ENCODE measurements at regions not wholly inside any gene's neighbourhood (a gene's known extent, or its start where the extent isn't known, plus 50 kb on each side); places are given as distances from the start of the nearest gene placed in this dataset.

- Mint-ChIP-seq H3K4me1 (no peaks in the 10 kb centered on the region), H3K27me3 (ENCODE audit: low read depth) (no peaks in the 10 kb centered on the region; the same call in 1 of the 2 replicates), H3K27ac (no peak overlapping the region), H3K36me3 (ENCODE audit: insufficient read depth in 1 of 3, low read depth in 3 of 3) (no peaks in the 10 kb centered on the region), H3K9me3 (no peaks in the 10 kb centered on the region), H3K4me3 (no peak overlapping the region)
- no peak overlapping the region for H3K14ac ChIP-seq (ENCODE audit: insufficient read depth, low read length)
- H2AFZ ChIP-seq (ENCODE audit: low read length), result no peak overlapping the region
- WGBS (ENCODE audit: extremely low coverage, insufficient read length, low lambda C conversion rate), result no CpG with 5 or more reads among the region's 6 CpGs
- H2BK12ac ChIP-seq (ENCODE audit: insufficient read length, low read depth, low read length), result no peak overlapping the region
- no peaks in the 10 kb centered on the region for H4K20me1 ChIP-seq (ENCODE audit: control insufficient read depth, insufficient read depth, insufficient read length)
- no peak overlapping the region for H2BK20ac ChIP-seq (ENCODE audit: low read depth, low read length, poor library complexity, severe bottlenecking)
- H3K4ac ChIP-seq (ENCODE audit: low read depth, low read length), result no peak overlapping the region
- H4K8ac ChIP-seq (replicated peaks; ENCODE audit: insufficient read length, low read depth, low read length), result no peak overlapping the region
- H3K56ac ChIP-seq (ENCODE audit: insufficient read length, low read depth, low read length), result no peak overlapping the region
- no peak overlapping the region for H3K4me2 ChIP-seq (ENCODE audit: insufficient read depth, insufficient read length, low read length)
- H3T11ph ChIP-seq (ENCODE audit: low read length), result no peak overlapping the region
- H2AK5ac ChIP-seq (ENCODE audit: insufficient read length, low read length), result no peak overlapping the region
- H3K18ac ChIP-seq (ENCODE audit: insufficient read length, low read depth, low read length), result no peak overlapping the region
- H2BK120ac ChIP-seq (ENCODE audit: low read depth, low read length, poor library complexity, severe bottlenecking), result no peak overlapping the region
- no peaks in the 10 kb centered on the region for H3K4me1 ChIP-seq (ENCODE audit: insufficient read depth, low read length)
- no peak for DNase-seq
- no peak overlapping the region for H4K5ac ChIP-seq (ENCODE audit: insufficient read length, low read depth, low read length)
- H2BK15ac ChIP-seq (ENCODE audit: low read depth, low read length), result no peak overlapping the region
- H4K91ac ChIP-seq (ENCODE audit: insufficient read length, low read depth, low read length), result no peak overlapping the region
- TF ChIP-seq, protein P1, sequence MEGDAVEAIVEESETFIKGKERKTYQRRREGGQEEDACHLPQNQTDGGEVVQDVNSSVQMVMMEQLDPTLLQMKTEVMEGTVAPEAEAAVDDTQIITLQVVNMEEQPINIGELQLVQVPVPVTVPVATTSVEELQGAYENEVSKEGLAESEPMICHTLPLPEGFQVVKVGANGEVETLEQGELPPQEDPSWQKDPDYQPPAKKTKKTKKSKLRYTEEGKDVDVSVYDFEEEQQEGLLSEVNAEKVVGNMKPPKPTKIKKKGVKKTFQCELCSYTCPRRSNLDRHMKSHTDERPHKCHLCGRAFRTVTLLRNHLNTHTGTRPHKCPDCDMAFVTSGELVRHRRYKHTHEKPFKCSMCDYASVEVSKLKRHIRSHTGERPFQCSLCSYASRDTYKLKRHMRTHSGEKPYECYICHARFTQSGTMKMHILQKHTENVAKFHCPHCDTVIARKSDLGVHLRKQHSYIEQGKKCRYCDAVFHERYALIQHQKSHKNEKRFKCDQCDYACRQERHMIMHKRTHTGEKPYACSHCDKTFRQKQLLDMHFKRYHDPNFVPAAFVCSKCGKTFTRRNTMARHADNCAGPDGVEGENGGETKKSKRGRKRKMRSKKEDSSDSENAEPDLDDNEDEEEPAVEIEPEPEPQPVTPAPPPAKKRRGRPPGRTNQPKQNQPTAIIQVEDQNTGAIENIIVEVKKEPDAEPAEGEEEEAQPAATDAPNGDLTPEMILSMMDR (conservative IDR thresholded peaks at IDR 0.05), result no peak
- no peak overlapping the region for H3K23ac ChIP-seq (ENCODE audit: insufficient read length, low read depth, low read length)
- H3K27me3 ChIP-seq (ENCODE audit: insufficient read depth, low read length), result no peaks in the 10 kb centered on the region
- H3K79me1 ChIP-seq (ENCODE audit: insufficient read depth, low read depth, low read length, poor library complexity, severe bottlenecking), result no peaks in the 10 kb centered on the region
- H3K9me3 ChIP-seq (ENCODE audit: control insufficient read depth, low read depth, low read length), result no peaks in the 10 kb centered on the region
- H3K79me2 ChIP-seq (ENCODE audit: insufficient read depth, low read length), result no peaks in the 10 kb centered on the region
- no peak overlapping the region for H3K9ac ChIP-seq (ENCODE audit: extremely low read depth, insufficient read length, low read length)
- H2BK5ac ChIP-seq (ENCODE audit: insufficient read length, low read length), result no peak overlapping the region
- H3K27ac ChIP-seq (ENCODE audit: insufficient read length, low read depth, low read length), result no peak overlapping the region
- H3K23me2 ChIP-seq (ENCODE audit: insufficient read length, low read depth, low read length, poor library complexity, severe bottlenecking), result no peaks in the 10 kb centered on the region
Observed at GRCh38 chr4:18540349-18540748, 518.8 kb upstream of the LCORL start.
